Trophoblast cell (in vitro differentiated cells and primary cell): ENCODE measurements at regions not wholly inside any gene's neighbourhood (a gene's known extent, or its start where the extent isn't known, plus 50 kb on each side); places are given as distances from the start of the nearest gene placed in this dataset.
"Not testable (repeated sequence)": the region's sequence is repeated elsewhere in the genome, so short reads cannot be mapped to it uniquely, and the experiment has no call there.

Experiments
- DNase-seq, 2 donors: peaks; one replicate each; pipeline ENCODE4 v3.0.0-alpha.2; 2016
- H2AFZ ChIP-seq: 2 replicates; pipeline ENCODE4 v1.6.1; 2013; ENCODE audit warnings: low read length, moderate library complexity, mild to moderate bottlenecking; ENCODE audit not compliant: insufficient read depth, poor library complexity
- H2AK5ac ChIP-seq: 2 replicates; pipeline ENCODE4 v1.6.1; 2013; ENCODE audit warnings: mild to moderate bottlenecking, low read length
- H2BK120ac ChIP-seq: 2 replicates; pipeline ENCODE4 v1.6.1; 2013; ENCODE audit warnings: low read length, mild to moderate bottlenecking, moderate library complexity; ENCODE audit not compliant: insufficient read depth, poor library complexity
- H2BK12ac ChIP-seq: 2 replicates; pipeline ENCODE4 v1.6.1; 2013; ENCODE audit warnings: mild to moderate bottlenecking, low read length, moderate library complexity
- H2BK5ac ChIP-seq: 2 replicates; pipeline ENCODE4 v1.6.1; 2013; ENCODE audit warnings: low read length, low read depth, moderate library complexity, mild to moderate bottlenecking; ENCODE audit not compliant: poor library complexity
- H3K14ac ChIP-seq: 2 replicates; pipeline ENCODE4 v1.6.1; 2013; ENCODE audit warnings: mild to moderate bottlenecking, low read length
- H3K18ac ChIP-seq: 2 replicates; pipeline ENCODE4 v1.6.1; 2013; ENCODE audit warnings: mild to moderate bottlenecking, low read length
- H3K23ac ChIP-seq: 2 replicates; pipeline ENCODE4 v1.6.1; 2013; ENCODE audit warnings: low read length
- H3K27ac ChIP-seq: 2 replicates; pipeline ENCODE4 v1.5.1; 2013; ENCODE audit warnings: low read depth, mild to moderate bottlenecking, inconsistent platforms, low read length, moderate library complexity
- H3K27me3 ChIP-seq: 2 replicates; pipeline ENCODE4 v1.6.1; 2013; ENCODE audit warnings: inconsistent platforms, mild to moderate bottlenecking, low read length, moderate library complexity; ENCODE audit not compliant: insufficient read depth
- H3K36me3 ChIP-seq, 2 experiments: 1 replicate in 1 of 2; 2 replicates in 1 of 2; pipeline ENCODE4 v1.6.1; 2013; ENCODE audit warnings: low read length in 2 of 2, mild to moderate bottlenecking in 2 of 2, moderate library complexity in 1 of 2; ENCODE audit not compliant: insufficient read depth in 2 of 2, control insufficient read depth in 1 of 2
- H3K4ac ChIP-seq: 2 replicates; pipeline ENCODE4 v1.6.1; 2013; ENCODE audit warnings: low read depth, mild to moderate bottlenecking, low read length, moderate library complexity
- H3K4me1 ChIP-seq, 2 experiments: 1 replicate in 1 of 2; 2 replicates in 1 of 2; pipeline ENCODE4 v1.6.1; 2013; ENCODE audit warnings: low read length in 2 of 2, mild to moderate bottlenecking in 2 of 2, moderate library complexity in 1 of 2; ENCODE audit not compliant: insufficient read depth in 2 of 2, control insufficient read depth in 1 of 2
- H3K4me2 ChIP-seq: 2 replicates; pipeline ENCODE4 v1.6.1; 2013; ENCODE audit warnings: inconsistent platforms, mild to moderate bottlenecking, low read length, moderate library complexity
- H3K4me3 ChIP-seq: 2 replicates; pipeline ENCODE4 v1.5.1; 2013; ENCODE audit warnings: mild to moderate bottlenecking, low read depth, low read length, inconsistent platforms
- H3K79me1 ChIP-seq: one replicate; pipeline ENCODE4 v1.6.1; 2013; ENCODE audit warnings: low read length
- H3K79me2 ChIP-seq: 2 replicates; pipeline ENCODE4 v1.6.1; 2013; ENCODE audit warnings: low read length, mild to moderate bottlenecking; ENCODE audit not compliant: control insufficient read depth, insufficient read depth, poor library complexity
- H3K9ac ChIP-seq: 2 replicates; pipeline ENCODE4 v1.6.1; 2013; ENCODE audit warnings: mild to moderate bottlenecking, low read length
- H3K9me3 ChIP-seq: 2 replicates; pipeline ENCODE4 v1.6.1; 2013; ENCODE audit warnings: low read depth, mild to moderate bottlenecking, control low read depth, inconsistent platforms, low read length; ENCODE audit not compliant: insufficient read depth
- H4K12ac ChIP-seq: 2 replicates; pipeline ENCODE4 v1.6.1; 2013; ENCODE audit warnings: low read depth, mild to moderate bottlenecking, low read length, moderate library complexity
- H4K8ac ChIP-seq: 2 replicates; pipeline ENCODE4 v1.6.1; 2013; ENCODE audit warnings: low read depth, mild to moderate bottlenecking, low read length, moderate library complexity
- H4K91ac ChIP-seq: one replicate; pipeline ENCODE4 v1.6.1; 2013; ENCODE audit warnings: low read depth, mild to moderate bottlenecking, low read length, moderate library complexity
- WGBS: extraction: QIAGEN DNeasy Blood & Tissue Kit; methylation state at CpG from one replicate; pipeline ENCODE4 v1.1.7; 2013; ENCODE audit warnings: missing lambda C conversion rate; ENCODE audit not compliant: insufficient read length, insufficient coverage; ENCODE audit errors: extremely low coverage; 5-methylcytosine and 5-hydroxymethylcytosine counted together

GRCh38 chr2:176427549-176427948 is 158.3 kb downstream of the MTX2 start:
- Histone ChIP-seq H3K27ac (no peak overlapping the region), H3K36me3 (no peaks in the 10 kb centered on the region), H2BK120ac (no peak overlapping the region), H4K8ac (no peak overlapping the region), H3K9ac (no peak overlapping the region), H3K4me3 (no peak overlapping the region), H4K91ac (no peak overlapping the region), H3K14ac (no peak overlapping the region), H4K12ac (no peak overlapping the region), H2BK12ac (no peak overlapping the region), H3K27me3 (no peaks in the 10 kb centered on the region), H3K4me2 (no peak overlapping the region), H3K4ac (no peak overlapping the region), H2AK5ac (no peak overlapping the region), H2BK5ac (no peak overlapping the region), H3K4me1 (peaks cover 2% of the 10 kb centered on the region in 2 experiments), H3K79me1 (no peaks in the 10 kb centered on the region), H2AFZ (no peak overlapping the region), H3K18ac (no peak overlapping the region), H3K9me3 (no peaks in the 10 kb centered on the region), H3K23ac (no peak overlapping the region), H3K79me2 (no peaks in the 10 kb centered on the region)
- DNase-seq: no peak
- WGBS: no CpG with 5 or more reads among the region's 2 CpGs

GRCh38 chr2:176428944-176429469 is 159.8 kb downstream of the MTX2 start:
- not testable (repeated sequence) for H3K4me3 ChIP-seq, H2AFZ ChIP-seq, H2BK120ac ChIP-seq, H4K12ac ChIP-seq, H3K4ac ChIP-seq, H3K27ac ChIP-seq, DNase-seq, H2BK5ac ChIP-seq, H3K23ac ChIP-seq, H3K4me1 ChIP-seq, H3K4me2 ChIP-seq, H3K79me2 ChIP-seq, H3K9ac ChIP-seq, H3K18ac ChIP-seq, H4K8ac ChIP-seq, H3K27me3 ChIP-seq, H3K9me3 ChIP-seq, H2AK5ac ChIP-seq, H2BK12ac ChIP-seq, H3K14ac ChIP-seq, H3K79me1 ChIP-seq, H4K91ac ChIP-seq, H3K36me3 ChIP-seq
- WGBS: no CpG with 5 or more reads among the region's 5 CpGs

- Histone ChIP-seq H3K4me2 (no peak overlapping the region), H3K18ac (no peak overlapping the region), H2AFZ (no peak overlapping the region), H4K91ac (no peak overlapping the region), H3K27me3 (no peaks in the 10 kb centered on the region), H3K23ac (no peak overlapping the region), H4K12ac (no peak overlapping the region), H3K14ac (no peak overlapping the region), H3K36me3 (no peaks in the 10 kb centered on the region), H3K4me1 (no peaks in the 10 kb centered on the region), H3K4ac (no peak overlapping the region), H3K79me2 (no peaks in the 10 kb centered on the region), H3K27ac (no peak overlapping the region), H2AK5ac (no peak overlapping the region), H2BK120ac (no peak overlapping the region), H3K9me3 (peaks cover 2% of the 10 kb centered on the region), H4K8ac (no peak overlapping the region), H3K4me3 (no peak overlapping the region), H3K79me1 (no peaks in the 10 kb centered on the region), H2BK12ac (no peak overlapping the region), H3K9ac (no peak overlapping the region), H2BK5ac (no peak overlapping the region)
- WGBS: no CpG with 5 or more reads among the region's 2 CpGs
- DNase-seq: no peak
Measured at GRCh38 chr2:176432434-176432833, 163.2 kb downstream of the MTX2 start.

- Histone ChIP-seq H3K27me3 (no peaks in the 10 kb centered on the region), H4K8ac (no peak overlapping the region), H4K91ac (no peak overlapping the region), H2BK12ac (no peak overlapping the region), H3K4ac (no peak overlapping the region), H3K27ac (no peak overlapping the region), H3K79me2 (no peaks in the 10 kb centered on the region), H2BK120ac (no peak overlapping the region), H4K12ac (no peak overlapping the region), H2AFZ (no peak overlapping the region), H3K79me1 (no peaks in the 10 kb centered on the region), H3K18ac (no peak overlapping the region), H3K4me1 (no peaks in the 10 kb centered on the region), H3K4me2 (no peak overlapping the region), H3K4me3 (no peak overlapping the region), H2AK5ac (no peak overlapping the region), H3K14ac (no peak overlapping the region), H3K36me3 (no peaks in the 10 kb centered on the region), H2BK5ac (no peak overlapping the region), H3K9me3 (peaks cover 2% of the 10 kb centered on the region), H3K23ac (no peak overlapping the region), H3K9ac (no peak overlapping the region)
- DNase-seq: no peak
- WGBS: no CpG with 5 or more reads among the region's 3 CpGs
Measured at GRCh38 chr2:176435729-176436128, 166.5 kb downstream of the MTX2 start.
